ENCODE measurements at regions not wholly inside any gene's neighbourhood (a gene's known extent, or its start where the extent isn't known, plus 50 kb on each side); places are given as distances from the start of the nearest gene placed in this dataset.

GRCh38 chr13:107252428-107252827 lies 684.5 kb upstream of the ARGLU1 start:
- DNase-seq (ENCODE audit: low read depth): no peak

GRCh38 chr13:107252021-107252420 lies 684.1 kb upstream of the ARGLU1 start:
- no peak for DNase-seq (ENCODE audit: low read depth)

GRCh38 chr13:107251341-107251740 lies 683.4 kb upstream of the ARGLU1 start:
- DNase-seq (ENCODE audit: low read depth): no peak

- no peak for DNase-seq (ENCODE audit: low read depth)
These were observed 682.7 kb upstream of the ARGLU1 start for GRCh38 chr13:107250628-107251027.

- DNase-seq (ENCODE audit: low read depth): no peak
These were observed 676.3 kb upstream of the ARGLU1 start for GRCh38 chr13:107244241-107244640.

- no peak for DNase-seq (ENCODE audit: low read depth)
These were observed 674.2 kb upstream of the ARGLU1 start for GRCh38 chr13:107242138-107242537.

- DNase-seq (ENCODE audit: low read depth): no peak
These were observed 673.4 kb upstream of the ARGLU1 start for GRCh38 chr13:107241381-107241780.

- no peak for DNase-seq (ENCODE audit: low read depth)
These were observed 671.3 kb upstream of the ARGLU1 start for GRCh38 chr13:107239213-107239612.

GRCh38 chr13:107238262-107238981 lies 670.5 kb upstream of the ARGLU1 start:
- DNase-seq (ENCODE audit: low read depth): no peak

GRCh38 chr13:107234319-107235073 lies 666.6 kb upstream of the ARGLU1 start:
- DNase-seq (ENCODE audit: low read depth): no peak

GRCh38 chr13:107233541-107233940 lies 665.6 kb upstream of the ARGLU1 start:
- no peak for DNase-seq (ENCODE audit: low read depth)

- no peak for DNase-seq (ENCODE audit: low read depth)
These were observed 664.0 kb upstream of the ARGLU1 start for GRCh38 chr13:107231944-107232343.

GRCh38 chr13:107223867-107224266 lies 655.9 kb upstream of the ARGLU1 start:
- DNase-seq (ENCODE audit: low read depth): no peak

GRCh38 chr13:107222597-107222996 lies 654.7 kb upstream of the ARGLU1 start:
- no peak for DNase-seq (ENCODE audit: low read depth)

- no peak for DNase-seq (ENCODE audit: low read depth)
These were observed 652.3 kb upstream of the ARGLU1 start for GRCh38 chr13:107220245-107220644.

GRCh38 chr13:107217251-107217650 lies 649.3 kb upstream of the ARGLU1 start:
- DNase-seq (ENCODE audit: low read depth): no peak

- DNase-seq (ENCODE audit: low read depth): no peak
These were observed 648.3 kb upstream of the ARGLU1 start for GRCh38 chr13:107216046-107216755.

GRCh38 chr13:107211073-107211472 lies 643.1 kb upstream of the ARGLU1 start:
- no peak for DNase-seq (ENCODE audit: low read depth)

GRCh38 chr13:107210723-107211030 lies 642.7 kb upstream of the ARGLU1 start:
- DNase-seq (ENCODE audit: low read depth): no peak

GRCh38 chr13:107209824-107210722 lies 642.1 kb upstream of the ARGLU1 start:
- no peak for DNase-seq (ENCODE audit: low read depth)

GRCh38 chr13:107208889-107209288 lies 641.0 kb upstream of the ARGLU1 start:
- no peak for DNase-seq (ENCODE audit: low read depth)

All from activated T-helper 9 cell treated with anti-CD3 and anti-CD28 coated beads, Interleukin-2, amount 50 U/mL, for 16 hours (primary cell).